A673 (cell line): ENCODE measurements at regions not wholly inside any gene's neighbourhood (a gene's known extent, or its start where the extent isn't known, plus 50 kb on each side); places are given as distances from the start of the nearest gene placed in this dataset.

Experiments used
- EZH2 ChIP-seq: fragments of 200-600 bp; sonication (generic); IDR thresholded peaks from 2 replicates; pipeline ENCODE4 v1.6.1; 2017; ENCODE audit warnings: borderline replicate concordance, low read depth, mild to moderate bottlenecking, mixed read lengths, antibody characterized with exemption, low read length; ENCODE audit not compliant: poor library complexity, severe bottlenecking
- TF ChIP-seq, protein P1 (sequence below): fragments of 300-800, 200-600 bp; sonication (generic); conservative IDR thresholded peaks from 2 replicates; pipeline ENCODE4 v1.5.1; 2017; ENCODE audit warnings: low read depth, mild to moderate bottlenecking, antibody characterized with exemption, low read length, moderate library complexity, mixed read lengths

- TF ChIP-seq, protein P1, sequence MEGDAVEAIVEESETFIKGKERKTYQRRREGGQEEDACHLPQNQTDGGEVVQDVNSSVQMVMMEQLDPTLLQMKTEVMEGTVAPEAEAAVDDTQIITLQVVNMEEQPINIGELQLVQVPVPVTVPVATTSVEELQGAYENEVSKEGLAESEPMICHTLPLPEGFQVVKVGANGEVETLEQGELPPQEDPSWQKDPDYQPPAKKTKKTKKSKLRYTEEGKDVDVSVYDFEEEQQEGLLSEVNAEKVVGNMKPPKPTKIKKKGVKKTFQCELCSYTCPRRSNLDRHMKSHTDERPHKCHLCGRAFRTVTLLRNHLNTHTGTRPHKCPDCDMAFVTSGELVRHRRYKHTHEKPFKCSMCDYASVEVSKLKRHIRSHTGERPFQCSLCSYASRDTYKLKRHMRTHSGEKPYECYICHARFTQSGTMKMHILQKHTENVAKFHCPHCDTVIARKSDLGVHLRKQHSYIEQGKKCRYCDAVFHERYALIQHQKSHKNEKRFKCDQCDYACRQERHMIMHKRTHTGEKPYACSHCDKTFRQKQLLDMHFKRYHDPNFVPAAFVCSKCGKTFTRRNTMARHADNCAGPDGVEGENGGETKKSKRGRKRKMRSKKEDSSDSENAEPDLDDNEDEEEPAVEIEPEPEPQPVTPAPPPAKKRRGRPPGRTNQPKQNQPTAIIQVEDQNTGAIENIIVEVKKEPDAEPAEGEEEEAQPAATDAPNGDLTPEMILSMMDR: no peak
- TF ChIP-seq EZH2: no peak
Measured at GRCh38 chr5:125521289-125521688, 774.9 kb upstream of the ZNF608 start.
